ENCODE measurements at regions not wholly inside any gene's neighbourhood (a gene's known extent, or its start where the extent isn't known, plus 50 kb on each side); places are given as distances from the start of the nearest gene placed in this dataset.

DNA sequence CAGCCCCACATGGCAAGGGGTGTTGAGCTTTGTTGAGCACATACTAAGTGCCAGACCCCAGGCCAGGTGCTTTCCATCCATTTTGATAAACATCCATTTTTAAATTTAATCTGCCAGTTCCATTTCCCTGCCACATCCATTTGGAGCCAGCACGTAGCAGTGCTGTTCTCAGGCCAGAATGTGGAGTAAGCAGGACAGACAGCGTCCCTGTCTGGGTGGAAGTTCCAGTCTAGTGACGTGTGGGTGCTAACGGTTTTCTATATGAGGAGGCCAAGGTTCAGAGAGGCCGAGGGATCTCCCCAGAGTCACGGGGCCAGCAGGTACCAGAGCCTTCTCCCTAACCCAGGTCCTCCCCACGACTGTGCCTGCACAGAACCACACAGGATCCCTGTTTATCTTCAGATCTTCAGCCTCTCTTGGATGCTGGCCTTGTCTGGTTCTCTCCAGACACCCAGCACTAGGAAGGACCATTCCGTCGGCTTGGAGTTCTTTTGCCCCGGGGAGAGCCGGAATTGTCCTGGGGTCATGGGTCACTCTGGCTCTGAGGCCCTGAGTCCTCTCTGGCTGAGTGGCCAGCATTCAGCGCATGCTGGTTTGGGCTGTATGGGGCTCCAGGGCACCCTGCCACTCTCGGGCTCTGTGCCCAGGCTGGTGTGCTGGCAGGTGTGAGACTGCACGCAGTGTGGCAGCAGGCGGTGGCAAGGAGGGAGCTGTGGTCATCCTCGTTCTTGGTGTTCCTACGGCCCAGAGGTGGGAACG lies 63.6 kb upstream of the PPARA start:
- H2AFZ ChIP-seq = no peak overlapping the region
- H3K9me3 ChIP-seq (ENCODE audit: insufficient read depth, low read depth) = no peaks in the 10 kb centered on the region
- no peak for DNase-seq
- H3K4me2 ChIP-seq = peak overlapping the region; percentile 72
- TF ChIP-seq EZH2 (IDR thresholded peaks at IDR 0.05; ENCODE audit: low read depth) = no peak
- TF ChIP-seq, protein P1, sequence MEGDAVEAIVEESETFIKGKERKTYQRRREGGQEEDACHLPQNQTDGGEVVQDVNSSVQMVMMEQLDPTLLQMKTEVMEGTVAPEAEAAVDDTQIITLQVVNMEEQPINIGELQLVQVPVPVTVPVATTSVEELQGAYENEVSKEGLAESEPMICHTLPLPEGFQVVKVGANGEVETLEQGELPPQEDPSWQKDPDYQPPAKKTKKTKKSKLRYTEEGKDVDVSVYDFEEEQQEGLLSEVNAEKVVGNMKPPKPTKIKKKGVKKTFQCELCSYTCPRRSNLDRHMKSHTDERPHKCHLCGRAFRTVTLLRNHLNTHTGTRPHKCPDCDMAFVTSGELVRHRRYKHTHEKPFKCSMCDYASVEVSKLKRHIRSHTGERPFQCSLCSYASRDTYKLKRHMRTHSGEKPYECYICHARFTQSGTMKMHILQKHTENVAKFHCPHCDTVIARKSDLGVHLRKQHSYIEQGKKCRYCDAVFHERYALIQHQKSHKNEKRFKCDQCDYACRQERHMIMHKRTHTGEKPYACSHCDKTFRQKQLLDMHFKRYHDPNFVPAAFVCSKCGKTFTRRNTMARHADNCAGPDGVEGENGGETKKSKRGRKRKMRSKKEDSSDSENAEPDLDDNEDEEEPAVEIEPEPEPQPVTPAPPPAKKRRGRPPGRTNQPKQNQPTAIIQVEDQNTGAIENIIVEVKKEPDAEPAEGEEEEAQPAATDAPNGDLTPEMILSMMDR (conservative IDR thresholded peaks at IDR 0.05) = no peak
- no peaks in the 10 kb centered on the region for H3K27me3 ChIP-seq (ENCODE audit: insufficient read depth, low read depth)
- peaks cover 98% of the 10 kb centered on the region for H3K79me2 ChIP-seq (ENCODE audit: low read depth)
- H4K20me1 ChIP-seq (ENCODE audit: insufficient read depth) = peaks cover 19% of the 10 kb centered on the region
- H3K4me3 ChIP-seq = no peak overlapping the region; the same call in 1 of the 2 replicates
- H3K36me3 ChIP-seq (ENCODE audit: low read depth) = no peaks in the 10 kb centered on the region
- peaks cover 33% of the 10 kb centered on the region; the same call in 1 of the 2 replicates for H3F3A ChIP-seq (ENCODE audit: insufficient read depth, low read depth)
- intact Hi-C loops (cut with micrococcal nuclease; ENCODE audit: unreplicated experiment) = no loop called here
- ChIA-PET POLR2A (ENCODE audit: unreplicated experiment) (no interaction called here), CTCF (no interaction called here)
- H3K4me1 ChIP-seq (replicated peaks; ENCODE audit: insufficient read depth) = peaks cover 30% of the 10 kb centered on the region
- no peaks in the 10 kb centered on the region for H3K9me2 ChIP-seq (ENCODE audit: insufficient read depth)
- H3K27ac ChIP-seq = peak overlapping the region; percentile 74; the same call in 1 of the 2 replicates
- no TSS peak for BruUV-seq (replicated peaks)

DNA sequence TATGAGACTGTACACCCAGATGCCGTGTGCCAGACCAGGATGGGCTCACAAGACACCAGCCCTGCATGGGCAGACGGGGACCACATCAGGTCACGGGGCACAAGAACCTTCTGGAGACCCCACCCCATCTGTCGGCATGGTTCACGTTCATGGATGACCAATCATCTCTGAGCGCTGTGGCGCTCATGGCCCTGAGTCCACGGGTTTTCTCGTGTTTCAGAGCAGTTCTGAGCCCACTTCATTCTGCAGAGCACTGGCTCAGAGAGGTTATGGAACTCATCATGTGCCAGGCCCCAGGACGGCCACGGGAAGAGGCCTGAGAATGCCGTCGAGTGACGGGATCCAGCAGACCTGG lies 63.0 kb upstream of the PPARA start:
- Histone ChIP-seq H3K9me2 (ENCODE audit: insufficient read depth) (no peaks in the 10 kb centered on the region), H3K4me2 (no peak overlapping the region), H3K4me1 (replicated peaks; ENCODE audit: insufficient read depth) (peaks cover 30% of the 10 kb centered on the region), H3K4me3 (no peak overlapping the region), H3F3A (ENCODE audit: insufficient read depth, low read depth) (peaks cover 29% of the 10 kb centered on the region; the same call in 1 of the 2 replicates), H3K27ac (no peak overlapping the region), H2AFZ (no peak overlapping the region), H4K20me1 (ENCODE audit: insufficient read depth) (peaks cover 21% of the 10 kb centered on the region), H3K79me2 (ENCODE audit: low read depth) (peaks cover 97% of the 10 kb centered on the region), H3K36me3 (ENCODE audit: low read depth) (no peaks in the 10 kb centered on the region), H3K9me3 (ENCODE audit: insufficient read depth, low read depth) (no peaks in the 10 kb centered on the region), H3K27me3 (ENCODE audit: insufficient read depth, low read depth) (no peaks in the 10 kb centered on the region)
- no peak for TF ChIP-seq EZH2 (IDR thresholded peaks at IDR 0.05; ENCODE audit: low read depth)
- TF ChIP-seq, protein P1 (conservative IDR thresholded peaks at IDR 0.05) = no peak
- no TSS peak for BruUV-seq (replicated peaks)
- CTCF ChIA-PET = no interaction called here
- POLR2A ChIA-PET (ENCODE audit: unreplicated experiment) = no interaction called here
- intact Hi-C loops (cut with micrococcal nuclease; ENCODE audit: unreplicated experiment) = no loop called here
- no peak for DNase-seq

DNA sequence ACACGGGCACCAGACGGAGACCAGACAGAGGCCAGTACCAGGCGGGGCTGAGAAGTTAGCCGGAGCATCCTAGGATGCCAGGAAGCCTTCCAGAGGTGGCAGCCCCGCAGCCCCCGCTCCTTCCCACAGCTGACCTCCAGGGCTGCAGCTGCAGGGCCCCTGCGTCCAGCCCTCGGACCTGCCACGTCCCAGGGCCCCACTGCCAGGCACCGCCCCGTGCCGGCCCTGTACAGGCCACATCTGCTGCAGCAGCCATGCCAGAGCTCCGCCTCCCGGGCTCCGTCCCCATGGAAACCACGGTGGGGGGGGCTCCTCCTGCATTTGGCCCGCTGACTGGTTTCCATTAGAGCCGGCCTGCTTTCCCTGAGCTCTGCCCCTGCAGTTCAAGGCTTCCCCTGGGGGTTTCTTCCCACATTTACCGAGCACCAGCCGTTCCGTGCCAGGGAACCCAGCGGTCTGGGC lies 62.5 kb upstream of the PPARA start:
- no peak for DNase-seq
- H3K36me3 ChIP-seq (ENCODE audit: low read depth) = no peaks in the 10 kb centered on the region
- no peaks in the 10 kb centered on the region for H3K9me3 ChIP-seq (ENCODE audit: insufficient read depth, low read depth)
- peaks cover 93% of the 10 kb centered on the region for H3K79me2 ChIP-seq (ENCODE audit: low read depth)
- no peaks in the 10 kb centered on the region for H3K27me3 ChIP-seq (ENCODE audit: insufficient read depth, low read depth)
- POLR2A ChIA-PET (ENCODE audit: unreplicated experiment) = no interaction called here
- H3F3A ChIP-seq (ENCODE audit: insufficient read depth, low read depth) = peaks cover 29% of the 10 kb centered on the region; the same call in 1 of the 2 replicates
- peaks cover 21% of the 10 kb centered on the region for H4K20me1 ChIP-seq (ENCODE audit: insufficient read depth)
- peaks cover 30% of the 10 kb centered on the region for H3K4me1 ChIP-seq (replicated peaks; ENCODE audit: insufficient read depth)
- H3K27ac ChIP-seq = no peak overlapping the region
- intact Hi-C loops (cut with micrococcal nuclease; ENCODE audit: unreplicated experiment) = no loop called here
- H3K4me3 ChIP-seq = no peak overlapping the region
- TF ChIP-seq, protein P1 (conservative IDR thresholded peaks at IDR 0.05) = no peak
- no peak for TF ChIP-seq EZH2 (IDR thresholded peaks at IDR 0.05; ENCODE audit: low read depth)
- H3K4me2 ChIP-seq = no peak overlapping the region
- H2AFZ ChIP-seq = no peak overlapping the region
- CTCF ChIA-PET = interaction anchor here (0.7 kb wide), 1 partner anchor 227 kb away, joined by 3 read pairs; no protein-coding TSS in a partner anchor
- no peaks in the 10 kb centered on the region for H3K9me2 ChIP-seq (ENCODE audit: insufficient read depth)
- no TSS peak for BruUV-seq (replicated peaks)
